H1 (cell line): ENCODE measurements at regions not wholly inside any gene's neighbourhood (a gene's known extent, or its start where the extent isn't known, plus 50 kb on each side); places are given as distances from the start of the nearest gene placed in this dataset.
"Not testable (repeated sequence)": the region's sequence is repeated elsewhere in the genome, so short reads cannot be mapped to it uniquely, and the experiment has no call there.

Source experiments
- CTCF ChIA-PET: fragments of 300-600 bp; sonication (Branson Sonifier 250); formaldehyde crosslinking; loops from one replicate; lab custom pipeline; 2021; ENCODE audit not compliant: partially characterized antibody; lab: Charles Lee
- POLR2A ChIA-PET: fragments of 300-600 bp; sonication (Branson Sonifier 250); formaldehyde crosslinking; loops from one replicate; lab custom pipeline; 2021; ENCODE audit warnings: inconsistent platforms; ENCODE audit not compliant: partially characterized antibody; lab: Charles Lee
- DNase-seq, 2 experiments: peaks; one replicate each; pipeline versions ENCODE4 v3.0.0 to v3.0.0-alpha.2; 2010 to 2022; ENCODE audit warnings: low spot score in 2 of 2, low read depth in 1 of 2, mixed read lengths in 1 of 2
- FAIRE-seq: peaks from 2 replicates; lab custom pipeline; 2011; peaks lifted over from hg19 to GRCh38; lab: Jason Lieb, UNC
- H2AFZ ChIP-seq: 2 replicates; pipeline ENCODE4 v1.8.1; 2012; ENCODE audit warnings: low read length, inconsistent platforms
- H2AK5ac ChIP-seq: 2 replicates; pipeline ENCODE4 v1.6.1; 2013; ENCODE audit warnings: low read depth, low read length
- H2BK120ac ChIP-seq: replicated peaks from 2 replicates; pipeline ENCODE3; 2013; ENCODE audit warnings: low read depth, low read length, inconsistent platforms
- H2BK12ac ChIP-seq: 2 replicates; pipeline ENCODE4 v1.6.1; 2013; ENCODE audit warnings: low read depth, low read length
- H2BK15ac ChIP-seq: 2 replicates; pipeline ENCODE4 v1.6.1; 2013; ENCODE audit warnings: low read length
- H2BK20ac ChIP-seq: 2 replicates; pipeline ENCODE4 v1.6.1; 2013; ENCODE audit warnings: low read length
- H2BK5ac ChIP-seq: 2 replicates; pipeline ENCODE4 v1.6.1; 2013; ENCODE audit warnings: low read depth, low read length
- H3K14ac ChIP-seq: 2 replicates; pipeline ENCODE4 v1.6.1; 2013; ENCODE audit warnings: inconsistent platforms; ENCODE audit not compliant: insufficient read length
- H3K18ac ChIP-seq: 2 replicates; pipeline ENCODE4 v1.6.1; 2013; ENCODE audit warnings: low read length; ENCODE audit errors: extremely low read depth
- H3K23ac ChIP-seq: 2 replicates; pipeline ENCODE4 v1.6.1; 2013; ENCODE audit warnings: inconsistent platforms; ENCODE audit not compliant: insufficient read length
- H3K23me2 ChIP-seq: 2 replicates; pipeline ENCODE4 v1.6.1; 2013; ENCODE audit warnings: low read depth, low read length
- H3K27ac ChIP-seq: 2 replicates; pipeline ENCODE4 v1.6.1; 2011; ENCODE audit warnings: low read depth, low read length, inconsistent platforms
- H3K27me3 ChIP-seq, 4 experiments: replicated peaks in 1 of 4; 1 replicate in 1 of 4; 2 replicates in 3 of 4; pipeline versions ENCODE4 v1.6.1 to v1.8.1; 2011 to 2013; ENCODE audit warnings: low read length in 3 of 4, mild to moderate bottlenecking in 3 of 4, inconsistent platforms in 2 of 4, mixed read lengths in 2 of 4, moderate library complexity in 1 of 4; ENCODE audit not compliant: control insufficient read depth in 3 of 4, insufficient read depth in 3 of 4; ENCODE audit errors: extremely low read depth in 1 of 4
- H3K36me3 ChIP-seq, 4 experiments: 2 replicates each; pipeline versions ENCODE4 v1.6.1 to v1.8.1; 2011 to 2013; ENCODE audit warnings: mild to moderate bottlenecking in 4 of 4, low read length in 3 of 4, moderate library complexity in 2 of 4, control low read depth in 1 of 4, inconsistent platforms in 1 of 4; ENCODE audit not compliant: insufficient read depth in 4 of 4, control insufficient read depth in 2 of 4
- H3K4ac ChIP-seq: replicated peaks from 2 replicates; pipeline ENCODE3; 2013; ENCODE audit warnings: low read length, low read depth, mixed read lengths, inconsistent platforms; ENCODE audit not compliant: insufficient read length
- H3K4me1 ChIP-seq, 4 experiments: replicated peaks in 1 of 4; 1 replicate in 1 of 4; 2 replicates in 3 of 4; pipeline versions ENCODE4 v1.6.1 to v1.8.1; 2011 to 2013; ENCODE audit warnings: low read length in 3 of 4, inconsistent platforms in 2 of 4, mixed read lengths in 1 of 4; ENCODE audit not compliant: insufficient read depth in 4 of 4, control insufficient read depth in 3 of 4
- H3K4me2 ChIP-seq, 2 experiments: 2 replicates each; pipeline versions ENCODE4 v1.6.1 to v1.8.1; 2011 to 2013; ENCODE audit warnings: low read depth in 2 of 2, low read length in 2 of 2, control low read depth in 1 of 2, inconsistent platforms in 1 of 2, mild to moderate bottlenecking in 1 of 2; ENCODE audit not compliant: insufficient read depth in 1 of 2
- H3K4me3 ChIP-seq, 4 experiments: fragments of 200-600, 300-600 bp in 1 of 4; sonication (generic), shearing (Covaris generic), sonication (Bioruptor Twin) in 1 of 4; 2 replicates each; pipeline versions ENCODE4 v1.5.1 to v1.8.1; 2011 to 2016; ENCODE audit warnings: low read length in 4 of 4, low read depth in 3 of 4, control low read depth in 2 of 4, inconsistent platforms in 2 of 4, mild to moderate bottlenecking in 2 of 4, mixed read lengths in 1 of 4, moderate library complexity in 1 of 4; ENCODE audit not compliant: insufficient read depth in 2 of 4; ENCODE audit errors: extremely low read depth in 1 of 4
- H3K56ac ChIP-seq: replicated peaks from 2 replicates; pipeline ENCODE3; 2013; ENCODE audit warnings: low read depth, mild to moderate bottlenecking, mixed read lengths, low read length, inconsistent platforms; ENCODE audit not compliant: insufficient read length
- H3K79me1 ChIP-seq: 2 replicates; pipeline ENCODE4 v1.6.1; 2013; ENCODE audit warnings: low read depth, low read length, control low read depth
- H3K79me2 ChIP-seq, 2 experiments: 2 replicates each; pipeline versions ENCODE4 v1.6.1 to v1.8.1; 2012 to 2013; ENCODE audit warnings: low read length in 2 of 2, mild to moderate bottlenecking in 2 of 2, inconsistent platforms in 1 of 2; ENCODE audit not compliant: insufficient read depth in 2 of 2, control insufficient read depth in 1 of 2
- H3K9ac ChIP-seq, 4 experiments: replicated peaks in 1 of 4; 1 replicate in 1 of 4; 2 replicates in 3 of 4; pipeline versions ENCODE4 v1.6.1 to v1.8.1; 2011 to 2013; ENCODE audit warnings: low read depth in 3 of 4, low read length in 3 of 4, control low read depth in 2 of 4, mild to moderate bottlenecking in 2 of 4, moderate library complexity in 2 of 4, inconsistent platforms in 1 of 4; ENCODE audit errors: extremely low read depth in 1 of 4
- H3K9me3 ChIP-seq, 2 experiments: 2 replicates each; pipeline versions ENCODE4 v1.6.1 to v1.8.1; 2012 to 2013; ENCODE audit warnings: mild to moderate bottlenecking in 2 of 2, moderate library complexity in 2 of 2, control low read depth in 1 of 2, inconsistent platforms in 1 of 2, low read depth in 1 of 2, low read length in 1 of 2, mixed read lengths in 1 of 2; ENCODE audit not compliant: insufficient read depth in 2 of 2
- H4K20me1 ChIP-seq, 2 experiments: replicated peaks in 1 of 2; 2 replicates each; pipeline versions ENCODE3 to v1.8.1; 2011 to 2013; ENCODE audit warnings: inconsistent platforms in 2 of 2, low read length in 2 of 2, mild to moderate bottlenecking in 1 of 2; ENCODE audit not compliant: insufficient read depth in 2 of 2, control insufficient read depth in 1 of 2
- H4K5ac ChIP-seq: 2 replicates; pipeline ENCODE4 v1.6.1; 2013; ENCODE audit warnings: low read length, low read depth, mixed read lengths, inconsistent platforms; ENCODE audit not compliant: insufficient read length
- H4K8ac ChIP-seq: 2 replicates; pipeline ENCODE4 v1.8.0; 2013; ENCODE audit warnings: mild to moderate bottlenecking, moderate library complexity, low read length, inconsistent platforms; ENCODE audit not compliant: insufficient read depth; ENCODE audit errors: extremely low read depth
- H4K91ac ChIP-seq: replicated peaks from 2 replicates; pipeline ENCODE3; 2013; ENCODE audit warnings: low read length, mixed read lengths, inconsistent platforms; ENCODE audit not compliant: insufficient read length
- WGBS, 2 experiments: shearing (Covaris generic) in 1 of 2; methylation state at CpG; one replicate each; pipeline versions ENCODE4 v1.1.6 to v1.1.7; 2013 to 2015; ENCODE audit warnings: low lambda C conversion rate in 2 of 2, mixed read lengths in 2 of 2, inconsistent platforms in 1 of 2, low coverage in 1 of 2, missing lambda C conversion rate in 1 of 2; ENCODE audit not compliant: insufficient replicate concordance in 2 of 2, insufficient coverage in 1 of 2, insufficient read length in 1 of 2; ENCODE audit errors: extremely low coverage in 1 of 2, missing lambda C conversion rate in 1 of 2; 5-methylcytosine and 5-hydroxymethylcytosine counted together

DNA sequence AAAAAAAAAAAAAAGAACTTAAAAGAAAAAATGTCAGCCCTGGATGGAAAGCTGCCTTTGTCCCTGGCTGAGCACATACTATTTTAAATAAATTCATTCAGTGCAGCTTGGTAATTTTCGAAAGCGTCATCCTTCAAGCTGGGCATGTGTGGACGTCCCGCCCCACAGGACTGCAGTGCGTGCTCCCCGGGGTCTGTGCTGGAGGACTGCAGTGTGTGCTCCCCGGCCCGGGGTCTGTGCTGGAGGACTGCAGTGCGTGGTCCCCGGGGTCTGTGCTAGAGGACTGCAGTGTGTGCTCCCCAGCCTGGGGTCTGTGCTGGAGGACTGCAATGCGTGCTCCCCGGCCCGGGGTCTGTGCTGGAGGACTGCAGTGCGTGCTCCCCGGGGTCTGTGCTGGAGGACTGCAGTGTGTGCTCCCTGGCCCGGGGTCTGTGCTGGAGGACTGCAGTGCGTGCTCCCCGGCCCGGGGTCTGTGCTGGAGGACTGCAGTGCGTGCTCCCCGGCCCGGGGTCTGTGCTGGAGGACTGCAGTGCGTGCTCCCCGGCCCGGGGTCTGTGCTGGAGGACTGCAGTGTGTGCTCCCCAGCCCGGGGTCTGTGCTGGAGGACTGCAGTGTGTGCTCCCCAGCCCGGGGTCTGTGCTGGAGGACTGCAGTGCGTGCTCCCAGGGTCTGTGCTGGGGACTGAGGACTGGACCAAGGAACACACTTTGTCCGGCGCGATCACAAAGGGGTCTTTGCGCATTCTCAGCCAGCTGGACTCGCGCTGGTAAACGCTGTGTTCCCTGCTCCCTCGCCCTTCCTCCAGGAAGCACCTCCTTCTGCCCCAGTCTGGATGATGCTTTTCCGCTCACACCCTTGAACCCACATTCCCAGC lies 86.3 kb downstream of the CPN2 start:
- H2AFZ ChIP-seq, result not testable (repeated sequence)

More for the DNA sequence above, 86.3 kb downstream of the CPN2 start:
- H2BK5ac ChIP-seq, result peak overlapping the region; percentile 45; the same call in 1 of the 2 replicates
- H4K8ac ChIP-seq, POLR2A ChIA-PET, H3K79me1 ChIP-seq, H3K14ac ChIP-seq, H4K20me1 ChIP-seq, H3K79me2 ChIP-seq, H3K4me3 ChIP-seq, H3K9me3 ChIP-seq, H3K27ac ChIP-seq, H4K5ac ChIP-seq, H3K4ac ChIP-seq, H3K23ac ChIP-seq, H3K9ac ChIP-seq, H3K4me1 ChIP-seq, FAIRE-seq, H3K56ac ChIP-seq, H4K91ac ChIP-seq, H3K36me3 ChIP-seq, H3K23me2 ChIP-seq, H2AK5ac ChIP-seq, H3K27me3 ChIP-seq, H3K4me2 ChIP-seq, H2BK120ac ChIP-seq: not testable (repeated sequence)
- CTCF ChIA-PET, result interaction anchor here (0.6 to 3.7 kb wide), 13 partner anchors 7 to 484 kb away, joined by 3 to 20 read pairs (median 5); no protein-coding TSS in a partner anchor
- peak overlapping the region; percentile 73; the same call in 1 of the 2 replicates for H2BK20ac ChIP-seq
- H2BK12ac ChIP-seq, result peak overlapping the region; percentile 60; the same call in 1 of the 2 replicates
- peak in 1 of 2 experiments; percentile 32 for DNase-seq
- H3K18ac ChIP-seq, result peak overlapping the region; percentile 62; the same call in 1 of the 2 replicates
- 91% methylated on average over 28 of the region's 37 CpGs; no CpG with 5 or more reads in 1 of the 2 experiments for WGBS, 2 experiments
- peak overlapping the region; percentile 12; the same call in 1 of the 2 replicates for H2BK15ac ChIP-seq
